HepG2 (cell line): ENCODE measurements at regions not wholly inside any gene's neighbourhood (a gene's known extent, or its start where the extent isn't known, plus 50 kb on each side); places are given as distances from the start of the nearest gene placed in this dataset.

ENCODE experiments used
- ATAC-seq: fragments of 200-7000 bp; cut with Tn5 transposase; 3 replicates; pipeline ENCODE4 v1.9.1; 2020; ENCODE audit warnings: mild to moderate bottlenecking, moderate library complexity
- BruUV-seq: library from RNA; stranded (reverse); fragments of 400-500 nt; replicated peaks from 2 replicates; lab custom pipeline; 2021; lab: Mats Ljungman, UMichigan
- CTCF ChIA-PET: fragments of 300-600 bp; formaldehyde crosslinking; extraction: SDS; loops from one replicate; lab custom pipeline; 2021; ENCODE audit warnings: low total read pairs, inconsistent platforms, low intra/inter-chr PET ratio; lab: Yijun Ruan, JAX
- POLR2A ChIA-PET: fragments of 350-600 bp; sonication (Branson Sonifier 250); formaldehyde crosslinking; loops from one replicate; lab custom pipeline; 2020; ENCODE audit warnings: antibody characterized with exemption, inconsistent platforms; lab: Yijun Ruan, JAX
- DNase-seq: peaks from one replicate; pipeline ENCODE4 v3.0.0-alpha.2; 2015; ENCODE audit warnings: low spot score
- FAIRE-seq: peaks from 3 replicates; lab custom pipeline; 2011; peaks lifted over from hg19 to GRCh38; lab: Jason Lieb, UNC
- H2AFZ ChIP-seq: one replicate; pipeline ENCODE4 v1.6.1; 2011; ENCODE audit warnings: low read length, inconsistent platforms
- H3K27ac ChIP-seq: fragments of 300-600 bp; 3 replicates; pipeline ENCODE4 v1.8.0; 2011; ENCODE audit warnings: mixed run types, mild to moderate bottlenecking, mixed read lengths, low read length, inconsistent platforms; ENCODE audit not compliant: insufficient read depth; ENCODE audit errors: extremely low read length
- H3K27me3 ChIP-seq, 2 experiments: fragments of 200-600 bp in 1 of 2; 2 replicates in 1 of 2; 3 replicates in 1 of 2; pipeline versions ENCODE4 v1.6.0 to v1.8.0; 2011; ENCODE audit warnings: low read length in 2 of 2, mild to moderate bottlenecking in 2 of 2, moderate library complexity in 2 of 2, inconsistent platforms in 1 of 2; ENCODE audit not compliant: insufficient read depth in 2 of 2, control insufficient read depth in 1 of 2
- H3K36me3 ChIP-seq, 2 experiments: fragments of 200-600 bp in 1 of 2; replicated peaks in 1 of 2; 2 replicates in 1 of 2; 3 replicates in 1 of 2; pipeline versions ENCODE4 v1.5.1 to v1.8.0; 2011; ENCODE audit warnings: low read length in 2 of 2, inconsistent platforms in 1 of 2; ENCODE audit not compliant: insufficient read depth in 2 of 2, control insufficient read depth in 1 of 2
- H3K4me1 ChIP-seq: 2 replicates; pipeline ENCODE4 v1.5.1; 2012; ENCODE audit warnings: low read length, inconsistent platforms; ENCODE audit not compliant: insufficient read depth
- H3K4me2 ChIP-seq: 2 replicates; pipeline ENCODE4 v1.6.0; 2011; ENCODE audit warnings: low read depth, low read length, inconsistent platforms
- H3K4me3 ChIP-seq, 3 experiments: fragments of 200-600 bp in 1 of 3; sonication (generic), shearing (Covaris generic) in 1 of 3; replicated peaks in 1 of 3; 2 replicates each; pipeline ENCODE4 v1.5.1; 2011 to 2016; ENCODE audit warnings: low read length in 3 of 3, inconsistent platforms in 2 of 3, low read depth in 2 of 3, mild to moderate bottlenecking in 2 of 3, control low read depth in 1 of 3, mixed read lengths in 1 of 3; ENCODE audit not compliant: insufficient read depth in 1 of 3
- H3K79me2 ChIP-seq: one replicate; pipeline ENCODE4 v1.6.1; 2011; ENCODE audit warnings: low read length, inconsistent platforms; ENCODE audit not compliant: insufficient read depth
- H3K9ac ChIP-seq: 2 replicates; pipeline ENCODE4 v1.6.0; 2011; ENCODE audit warnings: mild to moderate bottlenecking, low read depth, low read length, inconsistent platforms; ENCODE audit not compliant: insufficient read depth
- H3K9me3 ChIP-seq: 2 replicates; pipeline ENCODE4 v1.5.1; 2012; ENCODE audit warnings: mild to moderate bottlenecking, low read length
- H4K20me1 ChIP-seq: 2 replicates; pipeline ENCODE4 v1.6.0; 2011; ENCODE audit warnings: inconsistent platforms, mild to moderate bottlenecking, low read length, moderate library complexity; ENCODE audit not compliant: insufficient read depth
- ARNT2 ChIP-seq: sonication (generic); formaldehyde crosslinking; IDR thresholded peaks from 2 replicates; pipeline ENCODE4 v1.8.0; 2022; ENCODE audit warnings: mild to moderate bottlenecking, low read depth, missing genetic modification reagents, moderate library complexity
- DR1 ChIP-seq: sonication (generic); formaldehyde crosslinking; IDR thresholded peaks from 2 replicates; pipeline ENCODE4 v1.8.0; 2021; ENCODE audit warnings: mild to moderate bottlenecking, missing genetic modification reagents, inconsistent platforms
- DZIP1 ChIP-seq: sonication (generic); formaldehyde crosslinking; IDR thresholded peaks from 2 replicates; pipeline ENCODE4 v1.5.0; 2020; ENCODE audit warnings: mild to moderate bottlenecking, missing genetic modification reagents
- FOSL1 ChIP-seq: sonication (generic); formaldehyde crosslinking; IDR thresholded peaks from 2 replicates; pipeline ENCODE4 v1.9.0; 2021; ENCODE audit warnings: missing genetic modification reagents, borderline replicate concordance
- GABPB1 ChIP-seq: IDR thresholded peaks from 2 replicates; pipeline ENCODE4 v1.6.1; 2016; ENCODE audit warnings: mild to moderate bottlenecking, missing genetic modification reagents, moderate library complexity, missing compliant biosample characterization
- PCBP1 ChIP-seq: fragments of 200-400 bp; formaldehyde crosslinking; IDR thresholded peaks from 2 replicates; pipeline ENCODE4 v1.6.1; 2017; ENCODE audit warnings: mild to moderate bottlenecking, low read depth, low read length, borderline replicate concordance
- TEF ChIP-seq: sonication (generic); formaldehyde crosslinking; IDR thresholded peaks from 2 replicates; pipeline ENCODE4 v1.5.0; 2020; ENCODE audit warnings: missing genetic modification reagents
- ZFP1 ChIP-seq: IDR thresholded peaks from 2 replicates; pipeline ENCODE4 v1.6.1; 2016
- ZNF281 ChIP-seq: sonication (generic); formaldehyde crosslinking; IDR thresholded peaks from 2 replicates; pipeline ENCODE4 v1.4.0; 2020; ENCODE audit warnings: missing genetic modification reagents, borderline replicate concordance
- ZNF687 ChIP-seq: sonication (generic); formaldehyde crosslinking; IDR thresholded peaks from 2 replicates; pipeline ENCODE4 v1.5.1; 2020; ENCODE audit warnings: mild to moderate bottlenecking, missing genetic modification reagents, moderate library complexity
- ZSCAN12 ChIP-seq: sonication (generic); formaldehyde crosslinking; IDR thresholded peaks from 2 replicates; pipeline ENCODE4 v1.9.0; 2021; ENCODE audit warnings: mild to moderate bottlenecking, missing genetic modification reagents
- WGBS: methylation state at CpG from one replicate; pipeline ENCODE4 v1.1.6; 2017; ENCODE audit warnings: low lambda C conversion rate; 5-methylcytosine and 5-hydroxymethylcytosine counted together
- in situ Hi-C: cut with HindIII; loops from 2 replicates; pipeline ENCODE4 v1.10.0; 2017; ENCODE audit warnings: low pct_unique_long_range_greater_than_20kb; ENCODE audit not compliant: extremely low pct_ligation_motif_present
- intact Hi-C: fragments of 100-400 bp; cut with micrococcal nuclease; formaldehyde crosslinking; loops from one replicate; pipeline ENCODE4 v1.10.0; 2022; ENCODE audit not compliant: unreplicated experiment

- DNase-seq: no peak
- H3K4me2 ChIP-seq: no peak overlapping the region
- CTCF ChIA-PET: no interaction called here
- BruUV-seq: no TSS peak
- no peak overlapping the region for H3K9ac ChIP-seq
- peaks cover 7 to 19% of the 10 kb centered on the region in 2 experiments; a peak in 2 of 5 replicates for H3K27me3 ChIP-seq
- no peaks in the 10 kb centered on the region for H3K4me1 ChIP-seq
- intact Hi-C loops: no loop called here
- H3K36me3 ChIP-seq: no peaks in the 10 kb centered on the region
- WGBS: 14% methylated on average over 8 of the region's 8 CpGs
- no peaks in the 10 kb centered on the region; the same call in 1 of the 2 replicates for H4K20me1 ChIP-seq
- H3K27ac ChIP-seq: no peak overlapping the region
- TF ChIP-seq GABPB1 (CRISPR knock-in tag) (no peak), DZIP1 (CRISPR knock-in tag) (no peak), PCBP1 (no peak), TEF (no peak), ZNF687 (CRISPR knock-in tag) (no peak), ARNT2 (CRISPR knock-in tag) (no peak), FOSL1 (CRISPR knock-in tag) (no peak), ZNF281 (CRISPR knock-in tag) (no peak), ZSCAN12 (CRISPR knock-in tag) (no peak), DR1 (no peak), ZFP1 (CRISPR knock-in tag) (no peak)
- no peak overlapping the region for H3K4me3 ChIP-seq
- FAIRE-seq: no peak
- POLR2A ChIA-PET: no interaction called here
- no peak overlapping the region for H2AFZ ChIP-seq
- no peak for ATAC-seq
- in situ Hi-C loops: no loop called here
- H3K79me2 ChIP-seq: no peaks in the 10 kb centered on the region
- H3K9me3 ChIP-seq: no peaks in the 10 kb centered on the region
Observed at GRCh38 chr16:86322806-86323205, 187.5 kb upstream of the FOXF1 start.
